Right lobe of liver (tissue), 6 donors: ENCODE measurements at regions not wholly inside any gene's neighbourhood (a gene's known extent, or its start where the extent isn't known, plus 50 kb on each side); places are given as distances from the start of the nearest gene placed in this dataset.

Source experiments
- ATAC-seq, 4 donors: fragments of 200-7000 bp; cut with Tn5 transposase; one replicate each; pipeline ENCODE4 v1.9.1; 2020; ENCODE audit warnings: mild to moderate bottlenecking in 4 of 4, moderate library complexity in 4 of 4
- DNase-seq, 3 donors: peaks; one replicate each; pipeline ENCODE4 v3.0.0-alpha.2; 2020
- H3K27ac ChIP-seq, 3 donors: fragments of 200-600 bp; one replicate each; pipeline ENCODE4 v1.8.0; 2022
- H3K27me3 ChIP-seq, 2 donors: fragments of 200-600 bp; one replicate each; pipeline ENCODE4 v1.8.0; 2022
- H3K36me3 ChIP-seq, 4 donors: fragments of 200-600 bp; sonication (generic) in 1 of 4; one replicate each; pipeline versions ENCODE4 v1.5.1 to v1.8.0; 2017 to 2022; ENCODE audit warnings: control low read depth in 1 of 4
- H3K4me1 ChIP-seq, 4 donors: fragments of 200-600 bp; sonication (generic) in 1 of 4; one replicate each; pipeline versions ENCODE4 v1.5.1 to v1.8.0; 2017 to 2022; ENCODE audit warnings: control low read depth in 1 of 4
- H3K4me3 ChIP-seq, 3 donors: fragments of 200-600 bp; one replicate each; pipeline ENCODE4 v1.8.0; 2022
- H3K9me3 ChIP-seq, 4 donors: fragments of 200-600 bp; sonication (generic) in 1 of 4; one replicate each; pipeline versions ENCODE4 v1.5.1 to v1.8.0; 2017 to 2022; ENCODE audit warnings: control low read depth in 1 of 4
- CTCF ChIP-seq, 4 donors: fragments of 200-600 bp in 3 of 4; fragments of 450-650 bp in 1 of 4; IDR thresholded peaks; one replicate each; pipeline versions ENCODE4 v1.5.1 to v1.8.0; 2016 to 2022; ENCODE audit warnings: antibody characterized with exemption in 4 of 4, mild to moderate bottlenecking in 2 of 4
- POLR2A ChIP-seq: fragments of 450-650 bp; IDR thresholded peaks from one replicate; pipeline ENCODE4 v1.6.1; 2017; ENCODE audit warnings: antibody characterized with exemption, mild to moderate bottlenecking
- WGBS: methylation state at CpG from one replicate; pipeline ENCODE4 v1.1.6; 2018; ENCODE audit warnings: low coverage, low lambda C conversion rate; ENCODE audit not compliant: insufficient coverage; ENCODE audit errors: missing lambda C conversion rate; 5-methylcytosine and 5-hydroxymethylcytosine counted together
- intact Hi-C, 2 donors: fragments of 100-400 bp; cut with DNase I; formaldehyde crosslinking; loops; one replicate each; pipeline versions ENCODE4 v1.11.2 to v1.14.1; 2022
- donor health status: DM: no; HTN: yes; CAD: no.
- donor health status: DM: no; HTN: no; CAD: no.
- donor health status: DM: no; HTN: no; CAD: no.
- donor health status: DM: no; HTN: yes; CAD: no.
- donor health status: DM: no; HTN: yes; CAD: no.

- no CpG with 5 or more reads among the region's 1 CpG for WGBS
- no peak overlapping the region for H3K4me3 ChIP-seq
- no peak overlapping the region for H3K27ac ChIP-seq
- no peaks in the 10 kb centered on the region for H3K9me3 ChIP-seq
- ATAC-seq (no peak), DNase-seq (no peak)
- no peaks in the 10 kb centered on the region for H3K4me1 ChIP-seq
- intact Hi-C loops = no loop called here
- no peaks in the 10 kb centered on the region for H3K36me3 ChIP-seq
- TF ChIP-seq POLR2A = no peak
- TF ChIP-seq CTCF (IDR thresholded peaks at IDR 0.05) = no peak
- no peaks in the 10 kb centered on the region for H3K27me3 ChIP-seq
Measured at GRCh38 chr20:60470366-60470765, 512.1 kb downstream of the CDH26 start.

- intact Hi-C loops = no loop called here
- H3K27ac ChIP-seq = no peak overlapping the region
- no peaks in the 10 kb centered on the region for H3K36me3 ChIP-seq
- H3K9me3 ChIP-seq = no peaks in the 10 kb centered on the region
- no peaks in the 10 kb centered on the region for H3K4me1 ChIP-seq
- H3K4me3 ChIP-seq = no peak overlapping the region
- no peak for TF ChIP-seq CTCF (IDR thresholded peaks at IDR 0.05)
- no peak for TF ChIP-seq POLR2A
- DNase-seq = no peak
- no peaks in the 10 kb centered on the region for H3K27me3 ChIP-seq
- 83% methylated on average over 1 of the region's 2 CpGs for WGBS
- no peak for ATAC-seq
Measured at GRCh38 chr20:60473211-60473610, 515.0 kb downstream of the CDH26 start.

GRCh38 chr20:60474385-60474910 is 516.2 kb downstream of the CDH26 start:
- Histone ChIP-seq H3K4me1 (no peaks in the 10 kb centered on the region), H3K27me3 (no peaks in the 10 kb centered on the region), H3K4me3 (no peak overlapping the region), H3K36me3 (no peaks in the 10 kb centered on the region), H3K9me3 (no peaks in the 10 kb centered on the region), H3K27ac (no peak overlapping the region)
- no peak for DNase-seq
- 53% methylated on average over 7 of the region's 8 CpGs for WGBS
- intact Hi-C loops = no loop called here
- no peak for TF ChIP-seq POLR2A
- TF ChIP-seq CTCF (IDR thresholded peaks at IDR 0.05) = no peak
- ATAC-seq = no peak

GRCh38 chr20:60476045-60476444 is 517.8 kb downstream of the CDH26 start:
- intact Hi-C loops = no loop called here
- ATAC-seq (no peak), DNase-seq (no peak)
- Histone ChIP-seq H3K4me1 (no peaks in the 10 kb centered on the region), H3K36me3 (no peaks in the 10 kb centered on the region), H3K27me3 (no peaks in the 10 kb centered on the region), H3K4me3 (no peak overlapping the region), H3K9me3 (no peaks in the 10 kb centered on the region), H3K27ac (no peak overlapping the region)
- WGBS = 69% methylated on average over 7 of the region's 7 CpGs
- TF ChIP-seq CTCF (IDR thresholded peaks at IDR 0.05) (no peak), POLR2A (no peak)

- H3K4me1 ChIP-seq = no peaks in the 10 kb centered on the region
- H3K4me3 ChIP-seq = no peak overlapping the region
- H3K36me3 ChIP-seq = no peaks in the 10 kb centered on the region
- DNase-seq = peak in 1 of 3 donors; percentile 43
- no peaks in the 10 kb centered on the region for H3K27me3 ChIP-seq
- 34% methylated on average over 11 of the region's 11 CpGs for WGBS
- ATAC-seq = peak in 2 of 4 donors; percentile 27 to 45
- no peak for TF ChIP-seq CTCF (IDR thresholded peaks at IDR 0.05)
- TF ChIP-seq POLR2A = no peak
- H3K9me3 ChIP-seq = no peaks in the 10 kb centered on the region
- H3K27ac ChIP-seq = no peak overlapping the region
- intact Hi-C loops = no loop called here
Measured at GRCh38 chr20:60477958-60478357, 519.7 kb downstream of the CDH26 start.
